G401.6 (cell line): ENCODE measurements at regions not wholly inside any gene's neighbourhood (a gene's known extent, or its start where the extent isn't known, plus 50 kb on each side); places are given as distances from the start of the nearest gene placed in this dataset.
A peak's percentile ranks its signal among the peaks of the same experiment; 100 is the strongest.
"Not testable (repeated sequence)": the region's sequence is repeated elsewhere in the genome, so short reads cannot be mapped to it uniquely, and the experiment has no call there.

Experiments used
- FAIRE-seq: peaks from 2 replicates; lab custom pipeline; 2012; peaks lifted over from hg19 to GRCh38; lab: Jason Lieb, UNC

DNA sequence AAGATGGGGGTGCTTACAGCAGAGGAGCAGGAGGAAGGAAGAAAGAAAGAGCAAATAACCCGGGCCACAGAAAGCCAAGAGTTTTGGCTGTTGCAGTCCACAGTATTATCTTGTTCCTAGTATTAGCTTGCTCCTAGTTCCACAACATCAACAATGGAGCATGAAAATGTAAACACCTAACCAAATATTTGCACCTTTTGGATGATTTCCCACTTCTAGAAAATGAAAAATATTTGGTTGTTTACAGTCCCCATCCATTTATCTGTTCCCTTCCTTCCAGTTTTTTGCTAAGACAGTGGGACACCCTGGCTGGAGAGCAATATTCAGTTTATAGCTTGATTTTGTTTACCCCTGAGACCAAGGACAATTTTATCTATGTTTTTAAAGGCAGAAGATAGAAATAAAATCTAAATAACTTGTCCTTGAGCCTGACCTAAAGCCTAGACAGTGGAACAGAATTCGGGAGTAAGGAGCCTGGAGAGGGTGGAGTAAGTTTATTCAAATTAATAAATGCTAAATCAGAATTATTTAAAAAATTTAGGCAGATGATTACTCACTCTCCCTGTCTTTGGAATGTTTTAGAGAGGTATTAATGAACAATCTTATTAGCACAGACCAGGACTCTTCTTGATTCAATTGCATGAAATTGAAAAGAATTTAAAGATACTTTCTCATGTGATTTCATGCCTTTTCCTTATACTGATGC, 51.6 kb downstream of the RESF1 start:
- FAIRE-seq, result no peak

- FAIRE-seq, result no peak
These were observed 53.1 kb downstream of the RESF1 start for GRCh38 chr12:32012249-32012785.

- FAIRE-seq, result no peak
These were observed 55.8 kb downstream of the RESF1 start for GRCh38 chr12:32015036-32015435.

DNA sequence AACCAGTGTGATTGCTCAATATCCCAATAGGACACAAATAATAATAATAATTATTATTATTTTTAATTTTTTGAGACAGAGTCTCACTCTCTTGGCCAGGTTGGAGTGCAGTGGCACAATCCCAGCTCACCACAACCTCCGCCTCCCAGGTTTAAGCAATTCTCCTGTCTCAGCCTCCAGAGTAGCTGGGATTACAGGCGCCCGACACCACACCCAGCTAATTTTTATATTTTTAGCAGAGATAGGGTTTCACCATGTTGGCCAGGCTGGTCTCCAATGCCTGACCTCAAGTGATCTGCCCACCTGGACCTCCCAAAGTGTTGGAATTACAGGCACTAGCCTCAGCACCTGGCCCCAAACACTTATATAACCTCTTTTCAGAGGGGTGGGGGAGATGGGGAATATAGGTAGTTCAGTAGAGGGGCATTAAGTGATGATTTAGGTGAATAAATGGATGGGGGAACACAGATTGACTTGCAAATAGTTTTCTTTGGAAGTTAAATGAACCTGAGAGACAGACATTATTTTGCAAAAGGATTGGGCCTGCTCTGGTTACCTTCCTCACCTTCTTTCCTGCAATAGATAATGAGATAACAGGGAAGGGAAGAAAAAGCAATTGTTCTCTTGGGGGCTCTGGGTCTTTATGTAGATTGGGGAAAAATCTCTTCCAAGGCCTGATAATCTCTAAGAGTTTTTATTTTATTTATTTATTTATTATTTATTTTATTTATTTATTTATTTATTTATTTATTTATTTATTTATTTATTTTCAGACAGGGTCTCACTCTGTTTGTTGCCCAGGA, 57.7 kb downstream of the RESF1 start:
- FAIRE-seq, result no peak

GRCh38 chr12:32021346-32021773, 62.1 kb downstream of the RESF1 start:
- FAIRE-seq, result no peak

DNA sequence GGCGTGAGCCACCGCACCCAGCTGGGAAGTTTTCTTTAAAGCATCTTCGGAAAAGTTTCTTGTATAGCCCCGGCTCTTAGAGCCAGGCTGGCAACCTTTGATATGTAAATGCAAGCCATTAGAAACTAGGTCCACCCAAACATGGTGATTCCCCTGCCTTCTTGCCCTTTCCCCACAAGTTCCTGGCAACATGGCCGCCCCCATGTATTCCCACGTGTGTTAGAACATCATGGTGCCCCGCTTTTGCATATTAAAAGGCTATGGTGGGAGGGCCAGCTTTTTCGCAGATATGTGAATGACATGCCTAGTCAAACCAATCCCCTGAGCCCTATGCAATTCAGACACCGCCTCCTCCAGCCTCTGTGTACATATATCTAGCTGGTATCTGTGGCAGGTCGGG, 63.2 kb downstream of the RESF1 start:
- not testable (repeated sequence) for FAIRE-seq

DNA sequence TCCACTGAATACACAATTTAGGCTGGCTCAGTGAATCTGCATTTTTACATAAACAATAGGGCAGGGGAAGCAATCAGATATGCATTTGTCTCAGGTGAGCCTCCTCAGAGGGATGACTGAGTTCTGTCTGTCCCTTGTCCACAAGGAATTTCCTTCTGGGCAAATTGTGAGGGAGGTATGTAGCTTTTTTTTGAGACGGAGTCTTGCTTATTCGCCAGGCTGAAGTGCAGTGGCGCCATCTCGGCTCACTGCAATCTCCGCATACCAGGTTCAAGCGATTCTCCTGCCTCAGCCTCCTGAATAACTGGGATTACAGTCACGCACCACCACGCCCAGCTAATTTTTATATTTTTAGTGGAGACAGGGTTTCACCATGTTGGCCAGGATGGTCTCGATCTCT, 64.6 kb downstream of the RESF1 start:
- FAIRE-seq, result not testable (repeated sequence)

- FAIRE-seq, result no peak
These were observed 65.8 kb downstream of the RESF1 start for GRCh38 chr12:32024884-32025592.

GRCh38 chr12:32025906-32026305, 66.7 kb downstream of the RESF1 start:
- no peak for FAIRE-seq

GRCh38 chr12:32027684-32028365, 68.6 kb downstream of the RESF1 start:
- peak; percentile 49 for FAIRE-seq

DNA sequence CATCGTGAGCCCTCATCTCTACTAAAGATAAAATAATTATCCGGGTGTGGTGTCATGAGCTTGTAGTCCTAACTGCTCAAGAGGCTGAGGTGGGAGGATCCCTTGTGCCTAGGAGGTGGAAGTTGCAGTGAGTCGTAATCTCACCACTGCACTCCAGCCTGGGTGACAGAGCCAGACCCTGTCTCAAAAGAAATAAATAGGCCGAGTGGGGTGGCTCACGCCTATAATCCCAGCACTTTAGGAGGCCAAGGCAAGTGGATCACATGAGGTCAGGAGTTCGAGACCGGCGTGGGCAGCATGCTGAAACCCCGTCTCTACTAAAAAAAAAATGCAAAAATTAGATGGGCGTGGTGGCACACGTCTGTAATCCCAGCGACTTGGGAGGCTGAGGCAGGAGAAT, 70.9 kb downstream of the RESF1 start:
- no peak for FAIRE-seq

- no peak for FAIRE-seq
These were observed 71.5 kb downstream of the RESF1 start for GRCh38 chr12:32030676-32031075.

DNA sequence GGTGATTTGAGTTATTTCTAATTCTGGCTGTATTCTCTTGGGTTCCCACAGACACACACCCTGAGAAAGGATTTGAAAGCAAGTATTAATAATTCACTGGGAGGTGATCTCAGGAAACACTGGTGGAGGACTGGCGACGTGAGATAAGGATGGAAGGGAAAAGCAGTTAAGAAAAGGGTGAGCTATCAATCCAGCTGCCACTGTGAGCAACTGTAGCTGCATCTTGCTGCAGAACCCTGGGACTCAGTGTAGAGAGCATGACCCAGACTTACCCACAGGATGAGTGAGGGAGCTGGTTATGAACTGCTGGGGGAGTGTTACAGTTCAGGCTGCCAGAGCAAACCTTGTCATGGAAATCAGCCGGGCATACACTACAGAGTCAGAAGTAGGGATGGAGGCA, 71.9 kb downstream of the RESF1 start:
- no peak for FAIRE-seq

DNA sequence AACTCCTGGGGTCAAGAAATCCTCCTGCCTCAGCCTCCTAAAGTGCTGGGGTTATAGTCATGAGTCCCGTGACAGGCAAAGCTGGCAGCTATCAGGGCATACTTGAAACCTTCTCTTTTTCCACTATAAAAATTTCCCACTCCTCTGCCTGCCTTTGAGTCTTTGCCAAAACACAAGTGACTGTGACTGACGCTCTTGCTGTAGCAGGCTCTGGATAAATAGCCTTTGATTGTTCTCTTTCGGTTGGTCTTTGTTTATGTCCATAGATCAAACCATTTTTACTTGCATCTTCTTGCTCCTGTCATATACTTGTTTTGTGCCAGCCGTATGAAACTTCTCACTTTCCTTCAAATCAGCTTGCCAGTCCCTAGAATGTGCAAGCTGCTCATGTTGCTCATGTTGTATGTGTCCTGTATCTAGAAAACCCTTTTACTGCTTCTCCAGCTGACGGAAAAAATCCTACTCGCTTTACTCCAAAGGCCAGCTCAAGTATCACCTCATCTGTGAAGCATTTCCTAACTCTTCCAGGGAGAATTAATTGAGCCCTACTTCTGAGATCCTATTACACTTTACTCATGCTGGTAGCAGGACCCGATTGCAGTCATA, 73.1 kb downstream of the RESF1 start:
- FAIRE-seq, result no peak

GRCh38 chr12:32033406-32033805, 73.2 kb upstream of the BICD1 start:
- FAIRE-seq, result no peak

- no peak for FAIRE-seq
These were observed 72.6 kb upstream of the BICD1 start for GRCh38 chr12:32034045-32034444.

DNA sequence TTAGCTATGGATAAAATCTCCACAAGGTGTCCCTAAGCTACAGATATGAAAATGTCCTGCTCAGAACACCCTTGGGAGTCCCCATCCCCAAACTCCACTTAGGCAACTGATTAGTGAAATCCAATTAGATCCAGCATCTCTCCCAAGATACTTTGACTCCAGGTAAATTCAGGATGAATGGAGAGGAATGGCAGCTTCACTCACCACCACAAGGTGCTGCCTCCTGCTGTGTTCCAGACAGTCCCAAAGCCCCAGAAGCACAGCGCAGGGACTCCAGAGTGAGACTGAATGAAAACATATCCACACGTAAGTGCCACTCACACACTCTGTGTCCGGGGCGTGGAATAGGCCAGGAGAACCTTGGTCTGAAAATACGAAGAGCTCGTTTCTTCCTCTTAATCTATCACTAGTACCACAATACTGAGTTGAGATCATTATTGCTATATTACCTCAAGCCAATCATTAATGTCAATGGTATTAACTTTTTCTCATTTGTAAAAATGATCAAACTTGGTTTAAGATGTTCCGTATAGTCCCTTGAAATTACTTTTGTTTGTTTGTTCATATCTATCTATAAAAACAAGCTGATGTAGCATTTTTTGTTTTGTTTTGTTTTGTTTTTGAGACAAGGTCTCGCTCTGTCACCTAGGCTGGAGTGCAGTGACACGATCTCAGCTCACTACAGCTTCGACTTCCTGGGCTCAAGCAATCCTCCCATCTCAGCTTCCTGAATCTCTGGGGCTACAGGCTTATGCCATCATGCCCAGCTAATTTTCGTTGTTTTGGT, 70.0 kb upstream of the BICD1 start:
- peak; percentile 17 for FAIRE-seq

DNA sequence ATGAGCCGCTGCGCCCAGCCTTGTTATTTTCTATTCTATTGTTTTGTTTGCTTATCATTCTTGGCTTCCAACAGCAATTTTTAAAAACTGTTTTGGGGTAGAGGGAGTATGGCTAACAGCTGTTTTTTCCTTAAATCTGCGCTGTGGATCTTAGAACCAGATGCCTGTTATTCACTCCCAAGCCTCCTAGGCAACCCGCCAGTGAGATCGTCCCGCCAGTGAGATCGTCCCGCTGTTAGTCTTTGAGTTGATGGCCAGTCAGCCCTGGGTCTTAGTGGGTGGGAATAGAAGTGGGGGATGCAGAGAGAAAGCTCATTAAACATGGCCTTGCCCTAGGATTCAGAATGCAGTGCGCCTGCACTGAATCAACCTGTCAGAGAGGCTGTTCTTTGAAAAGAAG, 67.3 kb upstream of the BICD1 start:
- FAIRE-seq, result no peak

GRCh38 chr12:32039917-32040575, 66.6 kb upstream of the BICD1 start:
- no peak for FAIRE-seq

GRCh38 chr12:32043928-32044549, 62.6 kb upstream of the BICD1 start:
- FAIRE-seq, result no peak
